ENCODE measurements at regions not wholly inside any gene's neighbourhood (a gene's known extent, or its start where the extent isn't known, plus 50 kb on each side); places are given as distances from the start of the nearest gene placed in this dataset.

- Histone ChIP-seq H3K36me3 (ENCODE audit: insufficient read depth, low read length) (no peaks in the 10 kb centered on the region), H3K4me1 (ENCODE audit: insufficient read depth, low read length) (peaks cover 7% of the 10 kb centered on the region; the same call in 1 of the 2 replicates), H3K9ac (ENCODE audit: low read depth, low read length) (no peak overlapping the region), H3K9me3 (ENCODE audit: control insufficient read depth, insufficient read depth, low read length) (no peaks in the 10 kb centered on the region)
These were observed 206.2 kb downstream of the CEMIP2 start for GRCh38 chr9:71562140-71562539.

GRCh38 chr9:71557310-71557709, 211.0 kb downstream of the CEMIP2 start:
- no peaks in the 10 kb centered on the region for H3K4me1 ChIP-seq (ENCODE audit: insufficient read depth, low read length)
- no peaks in the 10 kb centered on the region for H3K9me3 ChIP-seq (ENCODE audit: control insufficient read depth, insufficient read depth, low read length)
- H3K9ac ChIP-seq (ENCODE audit: low read depth, low read length), result no peak overlapping the region
- no peaks in the 10 kb centered on the region for H3K36me3 ChIP-seq (ENCODE audit: insufficient read depth, low read length)

GRCh38 chr9:71552480-71552879, 215.8 kb downstream of the CEMIP2 start:
- no peak overlapping the region for H3K9ac ChIP-seq (ENCODE audit: low read depth, low read length)

GRCh38 chr9:71549023-71549422, 219.3 kb downstream of the CEMIP2 start:
- Histone ChIP-seq H3K4me1 (ENCODE audit: insufficient read depth, low read length) (no peaks in the 10 kb centered on the region), H3K9ac (ENCODE audit: low read depth, low read length) (no peak overlapping the region), H3K9me3 (ENCODE audit: control insufficient read depth, insufficient read depth, low read length) (no peaks in the 10 kb centered on the region), H3K36me3 (ENCODE audit: insufficient read depth, low read length) (no peaks in the 10 kb centered on the region)

More at GRCh38 chr9:71552480-71552879, 215.8 kb downstream of the CEMIP2 start:
- Histone ChIP-seq H3K4me1 (ENCODE audit: insufficient read depth, low read length) (no peaks in the 10 kb centered on the region), H3K36me3 (ENCODE audit: insufficient read depth, low read length) (no peaks in the 10 kb centered on the region), H3K9me3 (ENCODE audit: control insufficient read depth, insufficient read depth, low read length) (no peaks in the 10 kb centered on the region)

- Histone ChIP-seq H3K36me3 (ENCODE audit: insufficient read depth, low read length) (no peaks in the 10 kb centered on the region), H3K9me3 (ENCODE audit: control insufficient read depth, insufficient read depth, low read length) (no peaks in the 10 kb centered on the region), H3K4me1 (ENCODE audit: insufficient read depth, low read length) (no peaks in the 10 kb centered on the region), H3K9ac (ENCODE audit: low read depth, low read length) (no peak overlapping the region)
These were observed 223.8 kb downstream of the CEMIP2 start for GRCh38 chr9:71544464-71544863.

- Histone ChIP-seq H3K9me3 (ENCODE audit: control insufficient read depth, insufficient read depth, low read length) (no peaks in the 10 kb centered on the region), H3K4me1 (ENCODE audit: insufficient read depth, low read length) (no peaks in the 10 kb centered on the region), H3K36me3 (ENCODE audit: insufficient read depth, low read length) (no peaks in the 10 kb centered on the region), H3K9ac (ENCODE audit: low read depth, low read length) (no peak overlapping the region)
These were observed 226.9 kb downstream of the CEMIP2 start for GRCh38 chr9:71541436-71541835.

GRCh38 chr9:71524996-71525580, 243.2 kb downstream of the CEMIP2 start:
- Histone ChIP-seq H3K9ac (ENCODE audit: low read depth, low read length) (no peak overlapping the region), H3K36me3 (ENCODE audit: insufficient read depth, low read length) (no peaks in the 10 kb centered on the region), H3K9me3 (ENCODE audit: control insufficient read depth, insufficient read depth, low read length) (no peaks in the 10 kb centered on the region), H3K4me1 (ENCODE audit: insufficient read depth, low read length) (no peaks in the 10 kb centered on the region)

- Histone ChIP-seq H3K9ac (ENCODE audit: low read depth, low read length) (no peak overlapping the region), H3K4me1 (ENCODE audit: insufficient read depth, low read length) (no peaks in the 10 kb centered on the region; the same call in 1 of the 2 replicates), H3K36me3 (ENCODE audit: insufficient read depth, low read length) (no peaks in the 10 kb centered on the region)
These were observed 243.8 kb downstream of the CEMIP2 start for GRCh38 chr9:71524516-71524915.

GRCh38 chr9:71521132-71521531, 247.2 kb downstream of the CEMIP2 start:
- Histone ChIP-seq H3K9me3 (ENCODE audit: control insufficient read depth, insufficient read depth, low read length) (no peaks in the 10 kb centered on the region), H3K4me1 (ENCODE audit: insufficient read depth, low read length) (peaks cover 8% of the 10 kb centered on the region; the same call in 1 of the 2 replicates), H3K9ac (ENCODE audit: low read depth, low read length) (no peak overlapping the region), H3K36me3 (ENCODE audit: insufficient read depth, low read length) (no peaks in the 10 kb centered on the region)

More at GRCh38 chr9:71524516-71524915, 243.8 kb downstream of the CEMIP2 start:
- H3K9me3 ChIP-seq (ENCODE audit: control insufficient read depth, insufficient read depth, low read length), result no peaks in the 10 kb centered on the region

- Histone ChIP-seq H3K36me3 (ENCODE audit: insufficient read depth, low read length) (no peaks in the 10 kb centered on the region), H3K9me3 (ENCODE audit: control insufficient read depth, insufficient read depth, low read length) (no peaks in the 10 kb centered on the region), H3K4me1 (ENCODE audit: insufficient read depth, low read length) (peaks cover 15% of the 10 kb centered on the region; the same call in 1 of the 2 replicates), H3K9ac (ENCODE audit: low read depth, low read length) (no peak overlapping the region)
These were observed 249.1 kb downstream of the CEMIP2 start for GRCh38 chr9:71519098-71519696.

- Histone ChIP-seq H3K9me3 (ENCODE audit: control insufficient read depth, insufficient read depth, low read length) (no peaks in the 10 kb centered on the region), H3K9ac (ENCODE audit: low read depth, low read length) (no peak overlapping the region), H3K4me1 (ENCODE audit: insufficient read depth, low read length) (peaks cover 15% of the 10 kb centered on the region; the same call in 1 of the 2 replicates), H3K36me3 (ENCODE audit: insufficient read depth, low read length) (no peaks in the 10 kb centered on the region)
These were observed 250.1 kb downstream of the CEMIP2 start for GRCh38 chr9:71518045-71518827.

- no peaks in the 10 kb centered on the region for H3K9me3 ChIP-seq (ENCODE audit: control insufficient read depth, insufficient read depth, low read length)
- no peaks in the 10 kb centered on the region for H3K36me3 ChIP-seq (ENCODE audit: insufficient read depth, low read length)
- H3K9ac ChIP-seq (ENCODE audit: low read depth, low read length), result no peak overlapping the region
- H3K4me1 ChIP-seq (ENCODE audit: insufficient read depth, low read length), result peaks cover 15% of the 10 kb centered on the region; the same call in 1 of the 2 replicates
These were observed 252.7 kb downstream of the CEMIP2 start for GRCh38 chr9:71515626-71516025.

GRCh38 chr9:71515107-71515506, 253.2 kb downstream of the CEMIP2 start:
- H3K9me3 ChIP-seq (ENCODE audit: control insufficient read depth, insufficient read depth, low read length), result no peaks in the 10 kb centered on the region; the same call in 1 of the 2 replicates
- H3K4me1 ChIP-seq (ENCODE audit: insufficient read depth, low read length), result peaks cover 15% of the 10 kb centered on the region; the same call in 1 of the 2 replicates
- no peak overlapping the region for H3K9ac ChIP-seq (ENCODE audit: low read depth, low read length)
- H3K36me3 ChIP-seq (ENCODE audit: insufficient read depth, low read length), result no peaks in the 10 kb centered on the region

- Histone ChIP-seq H3K4me1 (ENCODE audit: insufficient read depth, low read length) (peaks cover 15% of the 10 kb centered on the region; the same call in 1 of the 2 replicates), H3K9ac (ENCODE audit: low read depth, low read length) (no peak overlapping the region), H3K9me3 (ENCODE audit: control insufficient read depth, insufficient read depth, low read length) (no peaks in the 10 kb centered on the region; the same call in 1 of the 2 replicates), H3K36me3 (ENCODE audit: insufficient read depth, low read length) (no peaks in the 10 kb centered on the region)
These were observed 253.9 kb downstream of the CEMIP2 start for GRCh38 chr9:71514344-71514975.

Data from ES-I3 (cell line).